Neuronal stem cell (in vitro differentiated cells): ENCODE measurements at regions not wholly inside any gene's neighbourhood (a gene's known extent, or its start where the extent isn't known, plus 50 kb on each side); places are given as distances from the start of the nearest gene placed in this dataset.

Source experiments
- DNase-seq: peaks from one replicate; pipeline ENCODE4 v3.0.0-alpha.2; 2013; ENCODE audit warnings: low spot score
- H2AFZ ChIP-seq: one replicate; pipeline ENCODE4 v1.6.1; 2013; ENCODE audit warnings: mild to moderate bottlenecking, low read length, inconsistent platforms
- H2AK5ac ChIP-seq: 2 replicates; pipeline ENCODE4 v1.6.1; 2013; ENCODE audit warnings: low read depth, mild to moderate bottlenecking, inconsistent platforms, low read length, moderate library complexity, mixed read lengths
- H2BK120ac ChIP-seq: 2 replicates; pipeline ENCODE4 v1.6.1; 2013; ENCODE audit warnings: low read depth, mild to moderate bottlenecking, inconsistent platforms, low read length, moderate library complexity, mixed read lengths
- H2BK12ac ChIP-seq: one replicate; pipeline ENCODE4 v1.6.1; 2013; ENCODE audit warnings: low read length, inconsistent platforms
- H2BK15ac ChIP-seq: 2 replicates; pipeline ENCODE4 v1.6.1; 2013; ENCODE audit warnings: mild to moderate bottlenecking, low read length, inconsistent platforms, mixed read lengths
- H2BK5ac ChIP-seq: one replicate; pipeline ENCODE4 v1.6.1; 2013; ENCODE audit warnings: inconsistent platforms, mild to moderate bottlenecking, low read length, moderate library complexity
- H3K14ac ChIP-seq: one replicate; pipeline ENCODE4 v1.6.1; 2013; ENCODE audit warnings: low read length, inconsistent platforms
- H3K18ac ChIP-seq: 2 replicates; pipeline ENCODE4 v1.6.1; 2013; ENCODE audit warnings: low read length, inconsistent platforms
- H3K23ac ChIP-seq: 2 replicates; pipeline ENCODE4 v1.6.1; 2013; ENCODE audit warnings: low read depth, mild to moderate bottlenecking, mixed read lengths, low read length, inconsistent platforms; ENCODE audit not compliant: poor library complexity
- H3K27ac ChIP-seq: replicated peaks from 3 replicates; pipeline ENCODE4 v1.5.1; 2013; ENCODE audit warnings: low read length, inconsistent platforms
- H3K27me3 ChIP-seq, 3 experiments: 2 replicates each; pipeline ENCODE4 v1.6.1; 2013; ENCODE audit warnings: low read length in 3 of 3, mild to moderate bottlenecking in 2 of 3, inconsistent platforms in 1 of 3, low read depth in 1 of 3, mixed read lengths in 1 of 3, moderate library complexity in 1 of 3; ENCODE audit not compliant: control insufficient read depth in 3 of 3, insufficient read depth in 3 of 3
- H3K36me3 ChIP-seq, 2 donors: replicated peaks in 1 of 2; 2 replicates each; pipeline ENCODE4 v1.6.1; 2013; ENCODE audit warnings: low read length in 2 of 2; ENCODE audit not compliant: control insufficient read depth in 2 of 2, insufficient read depth in 2 of 2
- H3K4ac ChIP-seq: 2 replicates; pipeline ENCODE4 v1.6.1; 2013; ENCODE audit warnings: inconsistent platforms, mild to moderate bottlenecking, low read length, moderate library complexity
- H3K4me1 ChIP-seq, 2 donors: 1 replicate in 1 of 2; 2 replicates in 1 of 2; pipeline ENCODE4 v1.6.1; 2013; ENCODE audit warnings: low read length in 2 of 2, low read depth in 1 of 2; ENCODE audit not compliant: control insufficient read depth in 2 of 2, insufficient read depth in 1 of 2
- H3K4me2 ChIP-seq: one replicate; pipeline ENCODE4 v1.6.1; 2013; ENCODE audit warnings: mild to moderate bottlenecking, low read length, inconsistent platforms; ENCODE audit not compliant: insufficient read depth, poor library complexity, severe bottlenecking
- H3K4me3 ChIP-seq, 2 donors: 2 replicates each; pipeline ENCODE4 v1.5.1; 2013; ENCODE audit warnings: low read length in 2 of 2, mild to moderate bottlenecking in 2 of 2, inconsistent platforms in 1 of 2, moderate library complexity in 1 of 2
- H3K79me1 ChIP-seq: one replicate; pipeline ENCODE4 v1.6.1; 2013; ENCODE audit warnings: low read depth, mild to moderate bottlenecking, inconsistent platforms, low read length, moderate library complexity
- H3K9ac ChIP-seq: one replicate; pipeline ENCODE4 v1.6.1; 2013; ENCODE audit warnings: mild to moderate bottlenecking, low read depth, low read length, inconsistent platforms; ENCODE audit not compliant: poor library complexity
- H3K9me3 ChIP-seq, 2 donors: replicated peaks in 1 of 2; 2 replicates each; pipeline versions ENCODE3 to v1.6.1; 2013; ENCODE audit warnings: low read length in 2 of 2, mild to moderate bottlenecking in 2 of 2, inconsistent platforms in 1 of 2, low read depth in 1 of 2, mixed read lengths in 1 of 2, moderate library complexity in 1 of 2; ENCODE audit not compliant: control insufficient read depth in 2 of 2, insufficient read depth in 1 of 2
- H4K8ac ChIP-seq: one replicate; pipeline ENCODE4 v1.6.1; 2013; ENCODE audit warnings: low read depth, mild to moderate bottlenecking, inconsistent platforms, low read length, moderate library complexity
- H4K91ac ChIP-seq: one replicate; pipeline ENCODE4 v1.6.1; 2013; ENCODE audit warnings: low read length, low read depth, mild to moderate bottlenecking, inconsistent platforms; ENCODE audit not compliant: poor library complexity
- WGBS, 2 donors: extraction: QIAGEN DNeasy Blood & Tissue Kit; methylation state at CpG; one replicate each; pipeline ENCODE4 v1.1.7; 2013; ENCODE audit warnings: missing lambda C conversion rate in 2 of 2, mixed read lengths in 1 of 2; ENCODE audit not compliant: insufficient read length in 2 of 2, insufficient replicate concordance in 1 of 2; ENCODE audit errors: extremely low coverage in 2 of 2; 5-methylcytosine and 5-hydroxymethylcytosine counted together

DNA sequence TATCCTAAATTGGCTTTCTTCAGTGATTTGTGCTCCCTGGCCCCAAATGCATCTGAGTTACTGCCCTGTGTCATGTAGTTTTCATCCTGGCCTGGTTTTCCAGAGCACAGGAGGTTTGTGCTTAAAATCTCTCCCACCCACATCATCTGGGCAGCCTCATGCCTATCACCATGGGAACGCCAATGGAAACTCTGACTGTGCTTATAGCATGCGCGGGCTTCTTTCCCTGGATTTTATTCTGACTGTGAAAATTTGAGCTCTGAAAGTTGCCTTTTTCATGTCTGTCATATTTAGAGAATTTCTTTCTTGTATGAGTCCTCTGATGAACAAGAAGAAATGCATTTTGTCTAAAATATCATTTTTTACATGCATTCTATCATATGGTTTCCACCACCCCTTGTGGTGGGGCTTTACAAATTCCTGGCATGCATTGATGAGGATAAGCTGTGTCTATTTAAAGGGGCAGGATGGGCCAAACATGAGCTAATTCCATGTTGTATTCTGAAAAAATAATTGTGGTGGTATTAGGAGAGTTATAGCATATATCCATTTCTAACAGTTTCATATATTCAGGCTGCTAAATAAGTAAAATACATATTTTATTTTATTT is 55.1 kb downstream of the IRAG1 start:
- Histone ChIP-seq H2BK15ac (no peak overlapping the region), H2AFZ (peak overlapping the region; percentile 83), H3K36me3 (no peaks in the 10 kb centered on the region), H3K27me3 (no peaks in the 10 kb centered on the region), H4K8ac (no peak overlapping the region), H3K4ac (no peak overlapping the region), H3K4me3 (peak overlapping the region in 1 of 2 donors; percentile 16), H3K4me2 (no peak overlapping the region), H2AK5ac (no peak overlapping the region), H3K23ac (no peak overlapping the region), H3K14ac (no peak overlapping the region), H3K27ac (peak overlapping the region; percentile 37), H3K79me1 (no peaks in the 10 kb centered on the region), H3K9me3 (no peaks in the 10 kb centered on the region), H3K4me1 (peaks cover 21 to 22% of the 10 kb centered on the region in 2 donors), H2BK12ac (no peak overlapping the region), H2BK5ac (no peak overlapping the region), H3K18ac (no peak overlapping the region), H4K91ac (no peak overlapping the region), H2BK120ac (no peak overlapping the region), H3K9ac (no peak overlapping the region)
- WGBS, 2 donors: no CpG with 5 or more reads among the region's 3 CpGs
- DNase-seq: no peak

DNA sequence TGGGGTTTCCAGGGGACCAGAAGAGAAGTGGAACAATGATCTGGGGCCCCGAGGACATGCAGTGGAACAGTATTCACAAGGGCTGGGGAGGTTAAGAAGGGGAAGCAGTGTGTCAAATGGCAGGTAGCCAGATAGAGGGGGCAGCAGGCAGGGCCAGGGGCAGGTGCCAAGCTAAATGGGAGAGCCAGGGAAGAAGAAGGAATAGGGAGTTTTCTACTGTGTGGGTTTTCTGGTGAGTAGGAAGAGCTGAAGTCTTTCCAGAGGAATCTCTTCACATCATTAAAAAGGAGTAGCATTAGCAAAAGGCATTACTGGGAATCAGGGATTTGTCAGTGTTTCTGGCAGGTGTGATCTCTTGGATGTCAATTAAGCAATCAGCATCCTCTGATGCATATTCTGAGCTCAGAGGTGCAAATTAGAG is 55.8 kb downstream of the IRAG1 start:
- Histone ChIP-seq H3K14ac (no peak overlapping the region), H3K79me1 (no peaks in the 10 kb centered on the region), H3K4me3 (no peak overlapping the region), H4K8ac (no peak overlapping the region), H2BK120ac (no peak overlapping the region), H2AFZ (peak overlapping the region; percentile 46), H2BK5ac (no peak overlapping the region), H3K9ac (no peak overlapping the region), H3K27ac (peak overlapping the region; percentile 9), H2BK12ac (no peak overlapping the region), H2BK15ac (no peak overlapping the region), H3K36me3 (no peaks in the 10 kb centered on the region), H3K27me3 (no peaks in the 10 kb centered on the region), H3K4me1 (peaks cover 21 to 22% of the 10 kb centered on the region in 2 donors), H3K23ac (no peak overlapping the region), H3K4me2 (no peak overlapping the region), H3K4ac (no peak overlapping the region), H3K18ac (peak overlapping the region; percentile 73), H2AK5ac (no peak overlapping the region), H4K91ac (no peak overlapping the region), H3K9me3 (no peaks in the 10 kb centered on the region)
- no peak for DNase-seq
- no CpG with 5 or more reads among the region's 1 CpG for WGBS, 2 donors

DNA sequence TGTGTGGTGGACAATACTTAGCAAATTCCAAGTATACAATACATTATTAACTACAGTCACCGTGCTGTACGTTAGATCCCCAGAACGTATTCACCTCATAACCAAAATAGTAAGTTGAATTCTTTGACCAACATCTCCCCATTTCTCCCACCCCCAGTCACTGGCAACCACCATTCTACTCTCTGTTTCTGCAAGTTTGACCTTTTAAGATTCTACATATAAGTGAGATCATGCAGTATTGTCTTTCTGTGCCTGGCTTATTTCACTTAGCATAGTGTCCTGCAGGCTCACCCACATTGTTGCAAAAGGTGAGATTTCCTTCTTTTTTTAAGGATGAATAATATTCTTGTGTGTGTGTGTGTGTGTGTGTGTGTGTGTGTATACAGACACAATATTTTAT is 59.1 kb downstream of the IRAG1 start:
- no peak overlapping the region for H4K91ac ChIP-seq
- no peak for DNase-seq
- H3K27me3 ChIP-seq: no peaks in the 10 kb centered on the region
- no peak overlapping the region for H3K18ac ChIP-seq
- no peak overlapping the region for H2BK5ac ChIP-seq
- H3K9me3 ChIP-seq: peaks cover 0 to 2% of the 10 kb centered on the region in 2 donors
- H3K9ac ChIP-seq: no peak overlapping the region
- H2BK120ac ChIP-seq: no peak overlapping the region
- no peak overlapping the region for H2AFZ ChIP-seq
- H2BK15ac ChIP-seq: no peak overlapping the region
- H4K8ac ChIP-seq: no peak overlapping the region
- no peaks in the 10 kb centered on the region for H3K36me3 ChIP-seq
- peaks cover 12% of the 10 kb centered on the region in 2 donors for H3K4me1 ChIP-seq
- no peak overlapping the region for H3K27ac ChIP-seq
- no CpG with 5 or more reads among the region's 3 CpGs for WGBS, 2 donors
- H3K4me3 ChIP-seq: no peak overlapping the region
- no peak overlapping the region for H3K14ac ChIP-seq
- no peak overlapping the region for H3K4me2 ChIP-seq
- H3K4ac ChIP-seq: no peak overlapping the region
- H2BK12ac ChIP-seq: no peak overlapping the region
- no peaks in the 10 kb centered on the region for H3K79me1 ChIP-seq
- no peak overlapping the region for H2AK5ac ChIP-seq
- H3K23ac ChIP-seq: no peak overlapping the region

GRCh38 chr11:10633261-10633660 is 60.3 kb downstream of the IRAG1 start:
- Histone ChIP-seq H2AK5ac (no peak overlapping the region), H4K8ac (no peak overlapping the region), H3K18ac (no peak overlapping the region), H2BK12ac (no peak overlapping the region), H3K27me3 (no peaks in the 10 kb centered on the region), H3K4me3 (no peak overlapping the region), H3K23ac (no peak overlapping the region), H3K4me2 (no peak overlapping the region), H3K14ac (no peak overlapping the region), H3K79me1 (no peaks in the 10 kb centered on the region), H3K9me3 (peaks cover 0 to 2% of the 10 kb centered on the region in 2 donors), H3K27ac (no peak overlapping the region), H4K91ac (no peak overlapping the region), H3K36me3 (no peaks in the 10 kb centered on the region), H3K9ac (no peak overlapping the region), H2AFZ (no peak overlapping the region), H3K4ac (no peak overlapping the region), H2BK120ac (no peak overlapping the region), H2BK5ac (no peak overlapping the region), H3K4me1 (peaks cover 7 to 12% of the 10 kb centered on the region in 2 donors), H2BK15ac (no peak overlapping the region)
- WGBS, 2 donors: no CpG with 5 or more reads among the region's 11 CpGs
- DNase-seq: no peak
